GM18519 (cell line): ENCODE measurements at regions not wholly inside any gene's neighbourhood (a gene's known extent, or its start where the extent isn't known, plus 50 kb on each side); places are given as distances from the start of the nearest gene placed in this dataset.
A peak's percentile ranks its signal among the peaks of the same experiment; 100 is the strongest.

ENCODE experiments used
- ATAC-seq: cut with Tn5 transposase; IDR thresholded peaks from one replicate; pipeline ENCODE4 v1.9.1; 2021; ENCODE audit warnings: mild to moderate bottlenecking, moderate library complexity; ENCODE audit not compliant: unreplicated experiment, low FRiP score

DNA sequence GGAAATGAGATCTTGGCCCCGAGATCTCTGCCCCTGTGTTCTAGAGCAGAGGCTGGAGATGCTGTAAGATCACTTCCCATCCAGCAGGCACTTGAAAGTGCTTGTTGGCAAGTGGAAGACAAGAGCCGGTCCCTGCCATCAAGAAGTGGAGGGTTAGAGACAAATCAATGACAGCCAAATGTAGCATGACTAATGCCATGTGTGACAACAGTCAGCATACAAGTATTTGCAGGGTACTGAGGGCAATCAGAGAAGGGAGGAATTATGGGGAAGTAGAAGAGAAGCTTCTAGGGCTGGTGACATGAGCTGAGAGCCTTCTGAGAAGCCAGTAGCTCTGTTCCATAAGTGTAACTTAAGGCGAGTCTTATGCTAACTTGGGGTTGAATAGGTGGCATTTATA, 58.6 kb downstream of the TMEM17 start:
- no peak for ATAC-seq

DNA sequence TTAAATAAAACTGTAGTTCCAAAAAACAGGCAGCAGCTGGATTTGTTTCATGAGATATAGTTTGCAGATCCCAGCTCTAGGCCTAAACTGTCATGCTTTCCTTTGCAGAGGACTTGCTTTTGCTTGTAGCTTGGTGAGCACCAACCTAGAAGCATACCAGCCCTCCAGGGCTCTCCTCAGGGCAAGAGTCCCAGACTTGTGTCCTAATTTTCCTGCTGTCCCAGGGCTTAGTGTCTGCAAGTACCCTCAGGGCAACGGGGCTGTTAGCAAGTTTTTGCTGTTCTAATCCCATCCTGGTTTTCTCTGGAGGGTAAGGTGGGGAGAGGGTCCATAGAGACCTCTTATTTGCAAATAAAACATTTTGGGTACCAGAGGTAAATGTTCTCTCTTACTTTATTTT, 59.5 kb downstream of the TMEM17 start:
- ATAC-seq: no peak

DNA sequence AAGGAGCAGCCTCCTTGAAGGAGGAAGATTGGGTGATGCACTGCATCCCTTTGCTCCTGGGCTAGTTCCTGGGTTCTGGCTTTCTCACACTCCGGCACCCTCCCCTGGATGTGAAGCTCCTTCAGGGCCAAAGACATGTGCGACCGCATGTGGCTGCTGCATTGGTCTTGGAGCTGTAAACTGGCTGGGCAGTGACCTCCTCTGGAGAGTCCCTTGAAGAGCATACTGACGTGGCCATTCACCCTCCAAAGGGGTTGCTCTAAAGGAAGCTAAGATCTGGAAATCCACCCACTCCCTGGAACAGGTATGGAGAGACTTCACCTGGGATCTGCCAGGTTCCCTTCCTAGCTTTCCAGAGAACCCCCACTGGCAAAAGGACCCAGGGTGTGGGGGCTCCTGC, 62.1 kb downstream of the TMEM17 start:
- ATAC-seq: no peak

GRCh38 chr2:62443471-62443870, 62.5 kb downstream of the TMEM17 start:
- no peak for ATAC-seq

- no peak for ATAC-seq
These were observed 64.2 kb downstream of the TMEM17 start for GRCh38 chr2:62441824-62442223.

- ATAC-seq: no peak
These were observed 64.6 kb downstream of the TMEM17 start for GRCh38 chr2:62441421-62441820.

DNA sequence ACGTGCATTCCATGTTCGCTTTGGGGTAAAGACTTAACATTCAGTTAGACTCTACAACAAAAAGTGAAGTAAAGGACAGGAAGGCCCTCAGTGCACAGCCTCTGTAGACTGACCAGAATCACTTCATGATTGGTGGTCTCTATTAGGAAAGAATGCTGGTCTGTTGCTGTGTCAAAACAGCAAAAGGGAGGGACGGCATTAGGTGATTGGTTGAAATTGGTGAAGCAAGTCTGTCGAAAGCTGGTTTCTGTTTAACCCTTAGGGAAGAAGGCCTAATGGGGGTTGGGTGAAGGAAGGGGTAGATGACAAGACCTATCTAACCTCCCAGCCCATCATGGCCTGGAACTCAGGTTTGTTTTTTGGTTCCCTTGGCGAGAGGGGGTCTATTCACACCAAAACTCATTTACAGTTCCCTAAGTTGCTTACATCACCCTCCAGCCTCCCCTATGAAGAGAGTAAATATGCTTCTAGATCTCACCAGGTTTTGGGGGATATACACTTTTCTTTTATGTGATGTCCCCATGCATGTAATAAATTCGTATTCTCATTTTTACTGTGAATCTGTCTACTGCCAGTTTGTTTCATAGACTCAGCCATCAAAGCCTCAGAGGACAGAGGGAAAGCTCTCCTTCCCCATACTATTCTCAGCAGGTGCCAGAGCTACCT, 65.6 kb downstream of the TMEM17 start:
- ATAC-seq: no peak

- ATAC-seq: no peak
These were observed 66.6 kb downstream of the TMEM17 start for GRCh38 chr2:62439425-62439824.

GRCh38 chr2:62437785-62438184, 68.2 kb downstream of the TMEM17 start:
- ATAC-seq: no peak

DNA sequence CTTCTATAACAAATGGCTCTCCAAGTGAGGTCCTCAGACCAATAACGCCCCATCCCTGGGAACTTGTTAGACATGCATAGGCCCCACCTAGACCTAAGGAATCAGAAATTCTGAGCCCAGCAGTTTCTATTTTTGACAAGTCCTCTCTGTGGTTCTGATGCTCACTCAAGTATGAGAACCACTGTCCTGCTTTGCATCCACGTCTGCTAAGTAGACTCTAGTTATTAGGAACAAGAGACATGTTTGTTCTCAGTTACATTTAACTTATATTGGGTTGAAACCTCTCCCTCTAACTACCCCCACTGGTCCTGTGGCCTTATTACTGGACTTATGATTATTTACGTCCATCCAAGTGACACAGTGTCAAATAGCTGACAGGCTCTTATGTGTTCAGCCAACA, 70.3 kb downstream of the TMEM17 start:
- ATAC-seq: peak; percentile 78

- no peak for ATAC-seq
These were observed 73.6 kb downstream of the TMEM17 start for GRCh38 chr2:62432407-62432806.

DNA sequence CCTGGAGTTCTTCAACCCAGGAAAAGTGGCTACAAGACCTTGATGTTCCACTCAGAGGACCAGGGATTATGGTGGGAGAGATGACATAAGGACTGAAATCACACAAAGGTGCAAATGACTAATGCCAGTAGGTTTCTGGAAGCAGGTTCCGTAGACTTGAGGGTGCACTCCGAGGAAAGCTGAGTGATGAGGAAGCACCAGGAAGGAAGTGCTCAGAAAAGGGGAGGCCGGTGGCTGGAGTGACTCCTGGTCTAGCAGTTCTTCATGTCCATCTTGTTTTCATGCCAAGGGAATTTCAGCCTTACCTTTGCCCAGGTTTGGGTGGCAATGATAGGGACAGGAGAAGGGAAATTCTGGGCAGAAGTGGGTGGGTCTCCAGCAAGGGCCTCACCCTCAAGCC, 74.5 kb downstream of the TMEM17 start:
- no peak for ATAC-seq

DNA sequence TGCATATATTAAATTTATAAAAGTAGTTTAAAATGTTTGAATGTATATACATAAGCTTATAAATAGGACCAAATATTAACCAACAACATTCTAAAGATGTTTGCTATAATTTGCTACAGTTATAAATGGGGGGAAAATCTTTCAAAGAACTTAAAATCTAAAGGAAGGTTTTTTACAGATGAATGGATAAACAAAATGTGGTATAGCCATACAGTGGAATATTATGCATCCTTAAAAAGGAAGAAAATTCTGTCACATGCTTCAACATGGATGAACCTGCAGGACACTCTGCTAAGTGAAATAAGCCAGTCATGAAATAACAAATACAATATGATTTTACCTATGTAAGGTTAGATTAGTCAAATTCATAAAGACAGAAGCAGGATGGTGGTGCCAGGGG, 75.8 kb downstream of the TMEM17 start:
- ATAC-seq: no peak

DNA sequence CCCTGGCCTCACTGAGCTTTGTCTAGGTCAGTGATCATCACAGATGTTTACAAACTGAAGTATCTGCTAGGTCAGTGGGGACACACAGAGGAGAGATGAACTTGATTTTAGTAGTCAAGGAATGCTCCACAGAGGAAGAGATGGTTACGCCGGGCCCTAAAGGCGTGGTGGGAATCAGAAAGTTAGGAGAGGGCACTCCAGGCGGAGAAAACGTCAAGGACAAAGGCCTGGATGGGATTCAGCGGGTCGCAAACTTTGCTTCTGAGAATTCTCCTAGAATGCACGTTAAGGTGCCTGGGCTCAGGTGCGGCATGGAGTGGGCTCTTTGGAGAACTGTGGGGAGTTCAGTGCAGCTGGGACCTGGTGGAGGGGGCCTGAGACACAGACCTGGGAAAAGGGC, 78.8 kb downstream of the TMEM17 start:
- no peak for ATAC-seq

- no peak for ATAC-seq
These were observed 79.7 kb downstream of the TMEM17 start for GRCh38 chr2:62426154-62426912.

DNA sequence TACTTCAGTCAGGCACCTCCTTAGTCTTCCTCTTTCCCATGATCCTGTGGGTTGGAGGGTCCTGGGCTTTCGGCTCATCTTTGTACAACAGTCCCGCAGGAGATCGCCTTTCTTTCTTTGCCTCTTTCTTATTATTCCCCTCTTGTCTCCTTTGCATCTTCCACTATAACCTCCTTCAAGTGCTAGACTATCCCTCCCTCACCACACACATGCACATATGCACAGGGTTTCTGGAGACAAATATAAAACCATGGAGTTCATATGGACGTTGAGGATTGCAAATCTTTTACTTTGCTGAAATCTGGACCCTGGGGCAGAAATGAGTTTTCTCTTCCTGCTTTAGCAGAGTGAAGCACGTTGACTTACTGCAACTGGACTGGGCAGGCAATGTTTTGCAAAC, 80.3 kb downstream of the TMEM17 start:
- ATAC-seq: no peak

GRCh38 chr2:62424899-62425298, 81.1 kb downstream of the TMEM17 start:
- ATAC-seq: no peak

GRCh38 chr2:62423883-62424458, 82.0 kb downstream of the TMEM17 start:
- no peak for ATAC-seq

DNA sequence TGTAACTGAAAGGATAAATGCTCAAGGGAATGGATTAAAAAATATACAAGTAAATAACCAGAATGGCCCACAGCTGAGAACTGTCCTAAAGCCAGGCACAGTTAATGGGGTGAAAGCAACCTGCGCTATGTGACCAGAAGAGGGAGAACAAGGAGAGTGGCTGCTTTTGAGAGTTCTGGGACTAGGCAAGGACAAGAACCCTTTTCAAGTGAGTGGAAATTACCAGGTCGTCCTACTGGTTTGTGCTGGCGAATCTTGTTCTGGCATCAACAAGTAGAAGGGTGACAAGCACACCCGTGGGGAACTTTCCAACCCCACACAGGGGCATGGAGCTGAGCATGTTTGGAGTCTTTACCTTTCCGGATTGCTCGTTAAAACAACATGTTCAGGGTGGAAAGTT, 82.8 kb downstream of the TMEM17 start:
- ATAC-seq: no peak

GRCh38 chr2:62415518-62415917, 90.5 kb downstream of the TMEM17 start:
- no peak for ATAC-seq

GRCh38 chr2:62415019-62415431, 91.0 kb downstream of the TMEM17 start:
- ATAC-seq: peak; percentile 82

- ATAC-seq: no peak
These were observed 92.8 kb downstream of the TMEM17 start for GRCh38 chr2:62413116-62413663.
